ENCODE measurements at regions not wholly inside any gene's neighbourhood (a gene's known extent, or its start where the extent isn't known, plus 50 kb on each side); places are given as distances from the start of the nearest gene placed in this dataset.
"Not testable (repeated sequence)": the region's sequence is repeated elsewhere in the genome, so short reads cannot be mapped to it uniquely, and the experiment has no call there.

DNA sequence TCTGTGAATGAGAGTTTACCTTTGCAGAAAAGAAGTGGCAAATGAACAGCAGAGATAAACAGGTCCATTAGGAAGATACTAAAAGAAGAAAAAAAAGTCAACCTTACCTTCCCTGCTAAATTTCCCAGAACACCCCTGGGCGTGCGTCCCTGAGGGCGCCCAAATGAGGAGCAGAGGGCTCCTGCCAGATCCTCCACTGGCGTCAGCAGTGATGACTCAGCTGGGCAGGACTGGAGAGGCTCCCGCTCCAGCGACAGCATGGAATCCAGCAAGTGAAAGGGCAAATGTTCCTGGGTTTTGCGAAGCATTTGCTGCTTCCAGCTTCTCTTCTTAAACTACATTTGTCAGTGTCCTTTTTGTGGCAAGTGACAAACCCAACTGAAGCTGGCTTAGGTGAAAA lies 314.4 kb downstream of the ADGRD1 start:
- FAIRE-seq: not testable (repeated sequence)

DNA sequence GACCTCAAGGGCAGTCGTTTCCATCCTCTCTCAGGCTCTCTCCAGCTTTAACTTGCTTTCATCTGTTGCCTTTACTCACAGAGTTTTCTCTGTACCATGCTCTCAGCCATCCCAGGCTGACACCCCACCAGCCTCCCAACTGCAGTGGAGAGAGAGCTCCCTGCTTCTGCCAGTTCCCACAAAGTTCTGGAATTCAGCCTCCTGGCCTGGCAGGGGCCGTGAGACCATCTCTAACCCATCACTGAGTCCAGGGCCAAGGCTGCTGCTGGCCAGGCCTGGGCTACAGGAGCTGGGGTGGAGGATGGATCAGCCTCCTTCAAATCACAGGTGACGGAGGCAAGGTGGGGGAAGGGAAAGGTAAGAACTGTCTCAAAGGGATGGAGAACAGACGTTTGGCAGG lies 314.9 kb downstream of the ADGRD1 start:
- FAIRE-seq; DNase-seq (ENCODE audit: low spot score in 2 of 2): not testable (repeated sequence)

More for the DNA sequence above, 314.4 kb downstream of the ADGRD1 start:
- not testable (repeated sequence) for DNase-seq (ENCODE audit: low spot score in 2 of 2)

- DNase-seq (ENCODE audit: low spot score in 2 of 2) (no peak), FAIRE-seq (no peak)
Observed at GRCh38 chr12:131269551-131269950, 315.8 kb downstream of the ADGRD1 start.

DNA sequence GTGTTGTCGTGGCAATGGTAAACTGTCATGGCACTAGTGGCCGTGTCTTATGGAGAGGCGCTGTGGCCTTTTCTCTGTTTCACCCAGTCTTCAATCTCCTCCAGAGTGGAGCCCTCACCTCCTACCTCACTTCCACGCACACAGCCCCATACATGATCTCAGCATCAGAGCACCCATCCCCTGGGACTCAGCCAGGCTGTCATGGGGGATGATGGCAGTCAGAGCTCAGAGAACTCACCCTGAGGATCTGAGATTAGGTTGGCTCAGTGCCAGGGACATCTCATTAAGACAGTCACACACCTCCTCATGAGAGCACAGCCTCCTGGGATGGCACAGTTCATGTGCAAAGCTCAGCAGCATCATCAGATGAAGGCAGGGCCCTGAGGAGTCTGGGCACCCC lies 316.3 kb downstream of the ADGRD1 start:
- not testable (repeated sequence) for DNase-seq (ENCODE audit: low spot score in 2 of 2); FAIRE-seq

- FAIRE-seq (no peak), DNase-seq (ENCODE audit: low spot score in 2 of 2) (no peak)
Observed at GRCh38 chr12:131271724-131272123, 318.0 kb downstream of the ADGRD1 start.

DNA sequence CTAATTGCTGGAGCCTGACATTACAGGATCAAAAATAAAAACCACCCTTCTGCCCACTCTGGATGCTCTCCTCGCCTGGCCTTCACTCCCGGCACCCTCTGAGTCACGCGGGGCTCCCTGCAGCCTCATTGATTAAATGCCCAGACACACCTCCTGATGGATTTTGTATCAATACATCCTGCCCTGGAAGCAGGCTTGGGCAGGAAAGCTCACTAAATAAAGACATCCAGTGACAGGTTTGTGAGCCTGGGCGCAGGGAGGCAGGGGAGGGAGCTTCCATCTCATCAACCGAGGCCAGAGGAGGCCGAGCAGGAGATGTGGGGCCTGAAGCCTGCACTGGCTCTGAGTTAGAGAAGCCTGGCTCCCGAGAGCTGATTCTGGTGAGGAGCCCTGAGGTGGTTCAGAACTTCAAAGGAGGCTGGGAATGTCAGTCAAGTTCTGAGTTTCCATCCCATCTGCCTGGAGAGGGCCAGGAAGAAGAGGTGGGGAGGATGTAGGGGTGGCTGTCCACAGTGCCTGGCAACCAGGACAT lies 318.6 kb downstream of the ADGRD1 start:
- FAIRE-seq; DNase-seq (ENCODE audit: low spot score in 2 of 2): not testable (repeated sequence)

DNA sequence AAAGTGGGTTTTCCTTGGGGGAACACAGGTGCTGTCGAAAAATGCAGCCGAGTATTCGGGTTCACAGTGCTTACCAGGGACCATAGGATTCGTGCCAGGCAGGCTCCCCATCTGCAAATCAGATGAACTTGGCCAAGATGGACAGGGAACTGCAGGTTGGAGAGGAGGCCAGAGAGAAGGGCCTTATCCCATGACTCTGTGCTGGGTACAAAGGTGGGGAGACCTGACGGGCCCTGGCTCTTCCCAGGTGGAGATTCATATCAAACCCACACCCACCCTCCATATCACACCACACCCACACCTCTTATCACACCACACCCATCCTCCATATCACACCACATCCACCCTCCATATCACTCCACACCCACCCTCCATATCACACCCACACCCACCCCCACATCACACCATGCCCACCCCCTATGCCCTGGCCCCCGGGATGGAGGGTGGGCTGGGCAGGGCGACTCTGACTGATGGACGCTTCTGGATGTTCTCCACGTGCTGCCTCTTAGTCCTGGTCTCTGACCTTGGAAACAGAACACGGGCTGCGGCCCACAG lies 319.7 kb downstream of the ADGRD1 start:
- DNase-seq (ENCODE audit: low spot score in 2 of 2): no peak
- no peak for FAIRE-seq

DNA sequence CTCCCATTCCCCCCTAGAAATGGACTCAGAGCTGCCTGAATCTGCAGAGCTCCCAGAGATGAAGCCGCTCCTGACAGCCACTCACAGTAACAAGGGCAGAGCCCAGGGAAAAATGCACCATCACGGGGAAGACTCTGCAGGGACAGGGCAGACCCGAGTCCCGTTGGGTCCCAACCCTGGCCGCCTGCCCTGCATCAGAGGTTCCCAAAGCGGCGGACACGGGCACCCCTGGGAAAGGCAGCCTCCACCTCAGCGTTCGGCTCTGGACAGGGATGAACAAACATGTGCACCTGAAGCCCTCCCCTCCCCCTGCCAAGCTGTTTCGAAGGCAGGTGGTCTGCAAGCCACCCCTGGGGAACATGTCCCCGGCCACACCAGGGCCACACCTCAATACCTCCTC lies 320.4 kb downstream of the ADGRD1 start:
- DNase-seq (ENCODE audit: low spot score in 2 of 2) (no peak), FAIRE-seq (no peak)

- no peak for DNase-seq (ENCODE audit: low spot score in 2 of 2)
- no peak for FAIRE-seq
Observed at GRCh38 chr12:131274906-131275305, 321.2 kb downstream of the ADGRD1 start.

GRCh38 chr12:131275824-131276223 lies 322.1 kb downstream of the ADGRD1 start:
- DNase-seq (ENCODE audit: low spot score in 2 of 2) (no peak), FAIRE-seq (no peak)

DNA sequence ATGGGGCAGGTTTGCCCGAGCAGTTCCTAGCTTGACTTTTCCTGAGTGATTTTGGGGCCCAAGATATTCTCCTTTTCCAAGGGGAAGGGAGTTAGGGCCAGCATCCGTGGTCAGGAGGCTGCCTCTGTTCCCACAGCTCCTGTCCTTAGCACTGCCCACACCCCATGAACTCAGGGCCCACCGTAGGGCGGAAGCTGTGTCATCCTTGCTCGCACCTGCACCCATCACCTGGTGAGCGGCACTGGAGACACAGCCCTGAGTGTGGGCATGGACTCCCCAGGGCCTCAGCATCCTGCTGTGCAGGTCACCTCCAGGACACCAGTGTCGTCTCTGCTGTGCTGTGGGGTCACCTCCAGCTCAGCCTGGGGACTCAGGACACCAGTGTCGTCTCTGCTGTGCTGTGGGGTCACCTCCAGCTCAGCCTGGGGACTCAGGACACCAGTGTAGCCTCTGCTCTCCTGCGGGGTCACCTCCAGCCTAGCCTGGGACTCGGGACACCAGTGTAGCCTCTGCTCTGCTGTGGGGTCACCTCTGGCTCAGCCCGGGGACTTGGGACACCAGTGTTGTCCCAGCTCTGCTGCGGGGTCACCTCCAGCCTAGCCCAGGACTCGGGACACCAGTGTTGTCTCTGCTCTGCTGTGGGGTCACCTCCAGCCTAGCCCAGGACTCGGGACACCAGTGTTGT lies 322.9 kb downstream of the ADGRD1 start:
- no peak for FAIRE-seq
- DNase-seq (ENCODE audit: low spot score in 2 of 2): no peak

DNA sequence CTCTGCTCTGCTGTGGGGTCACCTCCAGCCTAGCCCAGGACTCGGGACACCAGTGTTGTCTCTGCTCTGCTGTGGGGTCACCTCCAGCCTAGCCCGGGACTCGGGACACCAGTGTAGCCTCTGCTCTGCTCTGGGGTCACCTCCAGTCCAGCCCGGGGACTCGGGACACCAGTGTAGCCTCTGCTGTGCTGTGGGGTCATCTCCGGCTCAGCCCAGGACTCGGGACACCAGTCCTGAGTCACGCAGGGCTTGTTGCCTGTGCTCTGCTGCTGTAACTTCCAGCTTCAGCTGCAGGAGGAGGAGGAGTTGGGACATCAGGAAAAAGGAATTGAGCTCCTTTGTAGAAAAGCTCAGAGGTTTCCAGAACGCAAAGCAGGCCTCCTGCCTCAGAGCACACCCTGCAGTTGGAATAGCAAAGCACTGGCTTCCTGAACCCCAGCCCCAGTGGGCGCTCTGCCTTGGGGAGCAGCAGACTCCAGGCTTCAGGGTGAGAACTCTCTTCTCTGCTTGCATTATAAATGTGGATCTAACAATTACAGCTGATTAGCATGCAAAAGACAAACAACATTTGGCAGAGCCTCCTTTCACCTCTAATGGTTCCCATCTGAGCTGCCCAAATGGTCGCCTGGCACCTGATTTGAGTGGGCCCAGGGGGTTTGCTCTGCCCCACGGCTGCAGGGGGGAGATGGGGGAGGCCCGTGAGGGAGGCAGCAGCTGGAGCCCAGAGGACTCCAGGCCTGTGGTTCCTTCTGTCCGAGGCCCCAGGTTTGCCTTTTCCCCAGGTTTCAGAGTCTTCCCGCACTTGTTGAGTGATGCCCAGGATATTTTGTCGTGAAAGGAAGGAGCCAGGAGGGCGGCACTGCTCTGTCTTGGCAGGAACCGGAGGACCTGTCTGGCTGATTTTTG lies 323.7 kb downstream of the ADGRD1 start:
- not testable (repeated sequence) for FAIRE-seq

DNA sequence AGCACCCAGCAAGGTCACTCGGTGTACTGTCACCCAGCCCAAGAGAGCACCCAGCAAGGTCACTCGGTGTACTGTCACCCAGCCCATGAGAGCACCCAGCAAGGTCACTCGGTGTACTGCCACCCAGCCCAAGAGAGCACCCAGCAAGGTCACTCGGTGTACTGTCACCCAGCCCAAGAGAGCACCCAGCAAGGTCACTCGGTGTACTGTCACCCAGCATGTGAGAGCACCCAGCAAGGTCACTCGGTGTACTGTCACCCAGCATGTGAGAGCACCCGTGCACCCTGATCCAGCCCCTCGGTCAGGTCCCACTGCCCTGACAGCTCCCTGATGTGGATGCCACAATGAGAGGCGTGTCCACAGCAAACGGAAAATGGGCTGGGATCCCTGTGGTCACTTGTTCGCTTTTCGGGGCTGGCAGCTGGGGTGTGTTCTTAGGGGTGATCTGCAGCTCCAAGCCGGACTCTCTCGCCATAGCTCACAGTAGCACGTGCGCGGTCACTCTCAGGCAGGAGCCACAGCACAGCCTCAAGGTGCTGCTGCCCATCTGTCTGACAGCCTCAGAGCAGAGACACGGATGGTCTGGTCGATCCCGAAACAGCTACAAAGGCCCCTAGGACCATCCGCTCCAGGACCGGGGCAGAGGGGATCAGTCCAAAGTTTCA lies 324.9 kb downstream of the ADGRD1 start:
- FAIRE-seq; DNase-seq (ENCODE audit: low spot score in 2 of 2): not testable (repeated sequence)

More for the DNA sequence above, 323.7 kb downstream of the ADGRD1 start:
- not testable (repeated sequence) for DNase-seq (ENCODE audit: low spot score in 2 of 2)

DNA sequence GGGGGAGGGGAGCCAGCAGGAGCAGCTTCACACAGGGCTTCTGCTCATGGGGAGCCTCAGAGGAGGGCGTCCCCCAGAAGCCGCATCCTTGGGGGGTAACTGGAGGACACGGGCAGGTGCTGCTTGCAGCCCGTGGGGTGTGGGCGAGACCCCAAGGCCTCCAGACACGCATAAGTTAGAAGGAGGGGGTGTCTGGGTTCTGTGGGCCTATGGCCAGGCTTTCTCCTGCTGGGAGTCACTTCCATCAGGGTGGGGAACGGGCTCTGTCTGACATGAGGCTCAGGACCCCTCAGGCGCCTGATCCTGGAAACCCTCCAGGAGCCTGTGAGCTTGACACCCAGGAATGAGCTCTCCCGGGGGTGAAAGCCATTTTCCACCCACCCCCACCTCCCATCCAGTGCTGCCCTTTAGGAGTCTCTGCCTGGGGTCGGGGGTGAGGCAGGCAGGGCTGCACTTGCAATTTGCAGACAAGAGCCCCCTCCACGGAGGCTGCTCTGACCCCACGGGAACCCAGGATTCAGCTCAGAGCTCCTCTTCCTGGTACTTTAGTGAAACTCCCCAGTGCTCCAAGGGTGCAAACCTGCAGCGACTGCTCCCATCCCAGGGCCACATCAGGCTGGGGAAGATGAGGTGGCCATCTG lies 325.7 kb downstream of the ADGRD1 start:
- no peak for DNase-seq (ENCODE audit: low spot score in 2 of 2)
- no peak for FAIRE-seq

GRCh38 chr12:131280426-131280825 lies 326.7 kb downstream of the ADGRD1 start:
- FAIRE-seq: no peak
- DNase-seq (ENCODE audit: low spot score in 2 of 2): no peak

DNA sequence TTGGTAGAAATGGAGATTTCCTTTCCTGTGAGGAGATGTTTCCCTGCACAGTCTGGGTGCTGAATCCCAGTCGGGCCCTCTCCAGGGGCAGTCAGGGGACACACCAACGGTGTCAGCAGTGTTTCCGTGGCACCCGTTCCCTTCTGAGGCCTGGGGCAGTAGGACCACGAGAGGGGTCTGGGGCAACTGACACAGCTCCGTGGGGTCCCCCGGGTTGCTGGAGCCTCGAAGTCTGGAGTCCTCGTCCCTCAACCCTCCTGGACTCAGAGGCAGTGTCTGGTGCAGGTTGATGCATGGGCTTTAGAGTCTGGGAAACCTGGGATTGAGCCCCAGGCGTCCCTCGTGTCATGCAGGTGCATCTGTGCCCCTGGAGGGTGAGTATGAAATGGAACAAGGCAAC lies 327.3 kb downstream of the ADGRD1 start:
- no peak for DNase-seq (ENCODE audit: low spot score in 2 of 2)
- no peak for FAIRE-seq

GRCh38 chr12:131282292-131283080 lies 328.8 kb downstream of the ADGRD1 start:
- FAIRE-seq: no peak

GRCh38 chr12:131283191-131283861 lies 329.6 kb downstream of the ADGRD1 start:
- FAIRE-seq (no peak), DNase-seq (ENCODE audit: low spot score in 2 of 2) (no peak)

More at GRCh38 chr12:131282292-131283080, 328.8 kb downstream of the ADGRD1 start:
- DNase-seq (ENCODE audit: low spot score in 2 of 2): no peak
